ENCODE measurements at regions not wholly inside any gene's neighbourhood (a gene's known extent, or its start where the extent isn't known, plus 50 kb on each side); places are given as distances from the start of the nearest gene placed in this dataset.

DNA sequence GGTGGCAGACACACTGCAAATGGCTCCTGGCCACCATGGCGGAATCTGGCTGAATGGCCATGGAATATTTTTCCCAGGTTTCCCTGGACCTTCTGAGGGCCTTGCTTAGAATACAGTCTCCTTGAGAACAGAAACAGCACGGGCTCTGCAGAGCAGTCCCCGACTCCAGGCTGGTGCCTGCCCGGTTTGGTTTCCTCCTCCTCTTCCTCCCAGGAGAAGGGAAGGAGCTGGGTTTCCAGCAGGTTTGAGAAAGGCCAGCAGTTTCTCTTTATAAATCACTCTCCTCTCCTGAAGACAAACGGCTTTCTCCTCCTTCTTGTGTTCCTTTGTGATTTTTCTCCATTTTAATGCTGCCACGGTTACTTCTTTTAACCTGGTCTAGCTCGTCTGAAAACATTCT, 106.8 kb upstream of the RFLNA start:
- TF ChIP-seq CTCF (IDR thresholded peaks at IDR 0.05) (no peak), EZH2phosphoT487 (IDR thresholded peaks at IDR 0.05) (no peak), EZH2 (IDR thresholded peaks at IDR 0.05) (no peak)

All from neural progenitor cell (in vitro differentiated cells).